ENCODE measurements at regions not wholly inside any gene's neighbourhood (a gene's known extent, or its start where the extent isn't known, plus 50 kb on each side); places are given as distances from the start of the nearest gene placed in this dataset.
"Not testable (repeated sequence)": the region's sequence is repeated elsewhere in the genome, so short reads cannot be mapped to it uniquely, and the experiment has no call there.

DNA sequence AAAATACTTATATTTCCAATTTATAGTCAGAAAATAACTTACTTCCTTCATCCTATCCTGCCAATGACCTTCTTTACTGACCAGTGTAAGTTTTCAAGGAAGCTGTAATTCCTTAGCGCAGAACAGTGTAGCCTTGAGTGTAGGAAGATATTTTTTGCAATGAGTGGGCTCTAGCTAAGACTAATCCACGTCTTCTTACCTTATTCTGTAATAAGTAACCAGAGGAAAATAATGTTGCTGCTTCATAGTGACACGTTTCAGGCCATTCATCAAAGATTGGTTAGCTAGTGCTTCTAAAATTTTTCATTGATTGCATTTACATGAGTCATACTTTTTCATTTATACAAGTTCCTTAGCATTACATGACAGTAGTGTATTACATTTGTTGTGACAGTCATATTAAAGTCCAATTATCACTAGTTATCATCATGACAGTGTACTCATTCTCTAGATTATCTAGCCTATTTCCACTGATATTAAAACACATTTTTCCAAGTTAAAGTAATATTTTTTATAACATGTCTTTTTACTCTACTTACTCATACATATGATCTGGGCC, 403.8 kb upstream of the EPHA3 start:
- DNase-seq: no peak

DNA sequence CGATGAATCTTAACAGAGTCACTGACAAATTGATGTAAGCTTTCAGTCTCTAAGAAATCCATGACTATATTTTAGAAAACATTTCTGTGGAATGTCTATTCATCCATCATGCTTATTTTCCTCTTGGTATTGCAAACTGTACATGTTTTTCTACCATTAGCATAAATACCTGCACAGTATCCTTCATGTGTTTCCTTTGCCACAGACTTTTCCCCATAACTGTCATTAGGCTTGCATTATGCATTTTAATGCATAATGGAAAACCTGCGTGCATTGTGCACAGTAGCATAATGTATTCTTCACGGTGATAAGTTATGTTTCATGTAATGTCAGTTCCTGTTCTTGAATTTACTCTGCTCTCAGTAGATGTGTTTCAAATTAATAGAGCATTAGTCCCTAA, 403.1 kb upstream of the EPHA3 start:
- no peak for DNase-seq

DNA sequence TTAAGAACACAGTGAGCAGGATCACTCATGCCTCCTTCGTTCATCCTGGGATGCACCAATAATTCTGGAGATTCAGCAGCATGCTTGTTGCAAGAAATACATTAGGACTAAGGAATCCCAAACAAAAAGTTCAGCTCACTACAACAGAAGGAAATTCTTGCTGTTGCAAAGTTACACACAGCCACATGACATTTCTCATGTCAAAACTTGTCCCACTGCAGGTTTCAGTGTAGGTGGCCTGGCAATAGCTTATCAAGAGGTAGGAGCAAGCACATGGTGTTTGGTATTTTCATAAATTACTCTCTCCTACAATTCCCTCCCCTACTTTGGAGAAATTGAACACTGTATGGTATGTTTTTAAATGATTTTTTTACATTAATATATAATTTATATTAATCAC, 399.6 kb upstream of the EPHA3 start:
- DNase-seq: no peak

DNA sequence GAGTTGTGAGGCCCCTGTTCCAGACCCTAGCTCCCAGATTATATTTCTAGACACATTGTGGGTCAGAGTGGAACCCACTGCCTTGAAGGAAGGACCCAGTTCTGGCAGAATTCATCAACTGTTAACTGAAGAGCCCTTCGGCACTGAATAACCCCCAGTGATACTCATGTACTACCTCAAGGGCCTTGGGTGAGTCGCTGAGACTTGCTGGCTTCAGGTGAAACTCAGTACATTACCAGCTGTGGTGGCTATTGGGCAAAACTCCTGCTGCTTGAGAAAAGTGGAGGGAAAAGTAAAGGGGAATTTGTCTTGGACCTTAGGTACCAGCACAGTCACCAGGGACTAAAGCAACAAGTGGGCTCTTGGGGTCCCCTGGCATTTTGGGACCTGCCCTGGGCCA, 394.9 kb upstream of the EPHA3 start:
- no peak for DNase-seq

DNA sequence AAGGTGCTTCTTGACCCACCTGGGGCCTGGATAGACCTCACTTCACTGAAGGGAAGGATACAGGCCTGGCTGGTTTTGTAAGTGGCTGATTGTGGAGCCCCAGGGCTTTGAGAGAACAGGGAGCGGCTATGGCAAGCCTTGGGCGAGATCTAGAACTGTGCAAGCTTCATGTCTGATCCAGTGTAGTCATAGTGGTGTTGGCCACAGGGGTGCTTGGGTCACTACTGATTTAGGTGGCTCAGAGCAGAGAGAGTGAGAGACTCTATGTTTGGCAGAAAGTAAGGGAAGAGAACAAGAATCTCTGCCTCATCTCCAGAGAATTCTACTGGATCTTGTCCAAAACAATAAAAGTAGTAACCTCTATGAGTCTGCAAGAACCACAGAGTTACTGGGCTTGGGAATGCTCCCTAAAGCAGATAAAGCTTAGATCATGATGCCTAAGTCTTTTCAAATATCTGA, 394.2 kb upstream of the EPHA3 start:
- peak; percentile 70 for DNase-seq

DNA sequence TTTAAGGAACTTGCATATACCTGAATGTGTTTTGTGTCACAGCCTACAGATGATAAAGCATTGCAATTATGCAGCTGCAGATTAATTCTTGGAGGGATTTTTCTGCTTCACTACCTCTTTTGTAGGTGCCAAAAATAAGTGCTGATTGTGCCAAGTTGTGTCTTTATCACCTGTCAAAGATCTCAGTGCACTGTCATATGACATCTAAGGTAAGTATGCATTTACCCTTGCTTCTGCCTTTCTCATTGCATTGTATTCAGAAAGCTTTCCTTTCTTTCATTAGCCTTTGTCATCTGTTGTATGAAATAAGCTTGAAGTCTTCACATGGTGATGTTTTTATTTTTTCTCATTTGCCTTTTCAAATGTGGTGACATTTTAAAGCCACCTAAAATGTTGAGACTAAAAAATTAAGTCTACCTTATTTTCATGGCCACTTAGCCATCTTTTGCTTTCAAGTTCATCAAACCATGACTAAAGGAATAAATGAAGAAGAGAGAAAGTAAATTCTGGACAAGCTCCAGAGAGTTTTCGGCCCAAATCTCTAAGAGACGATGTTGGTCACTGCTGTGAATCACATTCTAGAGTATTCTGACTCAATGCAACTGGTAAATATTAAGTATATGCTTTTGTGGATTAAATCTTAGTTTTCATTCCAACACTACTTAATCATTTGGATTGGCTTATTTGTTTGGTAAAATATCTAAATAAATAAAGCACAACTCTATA, 381.8 kb upstream of the EPHA3 start:
- no peak for DNase-seq

DNA sequence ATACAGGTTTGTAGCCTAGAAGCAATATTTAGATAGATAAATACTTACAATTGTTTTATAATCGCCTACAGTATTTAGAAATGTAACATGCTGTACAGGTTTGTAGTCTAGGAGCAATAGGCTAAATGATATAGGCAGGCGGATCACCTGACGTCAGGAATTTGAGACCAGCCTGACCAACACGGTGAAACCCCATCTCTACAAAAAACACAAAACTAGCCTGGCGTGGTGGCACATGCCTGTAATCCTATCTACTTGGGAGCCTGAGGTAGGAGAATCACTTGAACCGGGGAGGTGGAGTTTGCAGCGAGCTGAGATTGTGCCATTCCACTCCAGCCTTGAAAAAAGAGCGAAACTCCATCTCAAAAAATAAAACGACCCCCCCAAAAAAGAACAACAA, 375.2 kb upstream of the EPHA3 start:
- DNase-seq: no peak

DNA sequence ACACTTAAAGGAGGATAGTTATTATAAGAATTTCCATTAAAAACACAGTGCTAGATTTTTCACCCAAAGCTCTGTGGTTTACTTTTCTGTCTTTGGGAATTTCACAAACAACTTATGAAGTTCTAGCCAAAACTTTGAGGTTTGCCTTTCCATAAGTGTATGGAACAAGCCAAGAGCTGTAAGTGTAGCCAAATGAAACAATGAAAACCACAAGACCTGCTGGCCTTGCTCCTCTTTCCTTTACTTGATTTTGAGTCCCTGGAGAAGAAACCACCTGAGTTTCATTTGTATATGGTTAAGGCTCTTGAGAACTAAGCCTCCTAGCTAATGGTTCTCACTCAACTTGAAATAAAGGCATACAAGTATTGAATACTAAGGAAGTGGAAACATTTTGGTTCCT, 365.3 kb upstream of the EPHA3 start:
- no peak for DNase-seq

DNA sequence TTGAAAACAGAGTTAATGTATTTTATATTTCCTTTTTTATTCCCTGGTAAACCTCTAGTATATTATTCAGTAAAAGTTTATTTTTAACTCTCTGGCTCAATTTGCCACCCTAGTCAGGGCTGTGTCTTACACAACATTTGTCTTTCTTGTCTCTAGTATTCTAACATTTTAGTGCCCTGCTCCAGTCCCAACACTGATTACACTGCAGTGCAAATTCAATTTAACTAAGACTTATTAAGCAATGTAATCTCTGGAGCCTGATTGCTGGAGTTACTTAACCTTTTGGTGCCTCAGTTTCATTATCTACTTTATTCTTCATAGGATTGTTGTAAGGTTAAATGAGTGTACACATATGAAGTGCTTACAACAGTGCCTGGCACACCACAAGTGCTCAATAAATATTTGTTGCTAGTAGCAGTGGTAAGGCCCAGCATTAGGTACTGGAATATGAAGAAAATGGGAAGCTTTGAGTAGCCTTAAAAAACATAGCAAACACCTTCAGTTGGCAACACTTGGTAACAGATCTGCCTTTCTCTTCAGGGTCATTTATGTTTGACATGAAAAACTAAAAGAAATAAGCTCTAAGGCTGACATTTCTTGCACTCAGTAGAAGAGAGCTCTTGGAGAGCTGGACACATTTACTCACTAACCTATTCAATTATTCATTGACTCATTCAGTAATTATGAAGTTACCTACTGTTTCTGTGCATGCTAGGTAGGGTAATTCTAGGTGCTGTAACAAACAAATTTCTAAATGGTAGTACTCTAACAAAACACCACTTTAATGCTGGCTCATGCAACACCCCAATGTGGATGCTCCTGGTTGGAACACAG, 364.5 kb upstream of the EPHA3 start:
- DNase-seq: no peak

DNA sequence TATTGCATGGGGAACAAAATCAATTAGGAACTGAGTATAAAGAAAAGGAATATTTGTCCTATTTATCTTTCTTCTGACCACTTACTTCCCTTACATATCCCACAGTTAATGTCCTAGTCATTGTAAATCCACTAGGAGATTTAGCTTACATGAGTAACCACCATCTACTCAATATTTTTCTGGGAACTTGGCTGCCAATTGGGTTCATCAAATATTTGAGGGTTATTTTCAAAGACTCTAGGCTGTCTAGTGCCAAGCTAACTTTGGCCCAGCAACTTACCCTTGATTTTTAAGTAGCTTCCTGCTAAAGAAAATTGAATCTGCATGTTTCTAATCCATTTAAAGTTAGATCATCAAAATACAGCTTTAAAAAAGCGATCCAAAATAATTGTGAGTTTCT, 362.5 kb upstream of the EPHA3 start:
- DNase-seq: no peak

DNA sequence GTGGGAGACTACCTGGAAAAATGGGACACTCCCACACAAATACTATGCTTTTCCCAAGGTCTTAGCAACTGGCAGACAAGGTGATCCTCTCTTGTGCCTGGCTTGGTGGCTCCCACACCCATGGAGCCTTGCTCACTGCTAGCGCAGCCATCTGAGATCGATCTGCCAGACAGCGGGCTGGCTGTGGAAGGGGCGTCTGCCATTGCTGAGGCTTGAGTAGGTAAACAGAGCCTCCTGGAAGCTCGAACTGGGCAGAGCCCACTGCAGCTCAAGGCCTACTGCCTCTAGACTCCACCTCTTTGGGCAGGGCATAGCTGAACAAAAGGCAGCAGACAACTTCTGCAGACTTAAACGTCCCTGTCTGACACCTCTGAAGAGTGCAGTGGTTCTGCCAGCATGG, 360.3 kb upstream of the EPHA3 start:
- DNase-seq: not testable (repeated sequence)

DNA sequence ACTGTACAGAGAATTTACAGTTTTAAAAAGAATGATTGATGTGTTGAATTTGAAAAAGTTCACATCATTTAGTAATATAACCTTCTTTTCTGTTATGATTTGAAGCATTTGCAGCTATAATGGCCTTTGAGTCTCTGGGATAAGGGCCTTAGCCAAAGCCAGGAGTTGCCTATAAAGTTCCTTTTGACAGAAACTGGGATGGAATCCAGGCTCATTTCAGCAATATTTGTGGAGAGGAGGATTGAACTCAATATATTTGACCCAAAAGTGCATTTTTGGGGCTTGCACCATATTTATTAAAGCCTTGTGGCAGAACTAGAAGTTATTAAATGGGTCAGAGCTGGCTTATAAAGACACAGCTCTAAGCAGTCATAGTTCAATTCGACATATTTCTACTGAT, 348.7 kb upstream of the EPHA3 start:
- no peak for DNase-seq

DNA sequence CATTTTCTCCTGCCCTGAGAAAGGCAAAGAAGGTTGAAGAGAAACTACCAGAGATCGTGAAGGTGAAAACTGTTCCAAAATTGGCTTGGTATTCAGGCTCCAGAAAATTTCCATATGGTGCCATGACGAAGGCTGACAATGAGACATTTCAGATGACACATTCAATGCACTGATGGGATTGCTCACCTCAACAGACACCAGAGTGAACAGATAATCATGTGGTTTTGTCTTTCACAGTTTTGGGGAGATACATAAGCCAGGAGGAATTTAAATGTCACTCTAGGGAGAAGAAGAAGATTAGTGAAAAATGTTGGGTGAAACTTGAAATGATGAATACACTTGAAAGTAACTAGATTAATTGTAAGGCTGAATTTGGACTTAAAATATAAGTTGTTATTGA, 339.7 kb upstream of the EPHA3 start:
- peak; percentile 21 for DNase-seq

DNA sequence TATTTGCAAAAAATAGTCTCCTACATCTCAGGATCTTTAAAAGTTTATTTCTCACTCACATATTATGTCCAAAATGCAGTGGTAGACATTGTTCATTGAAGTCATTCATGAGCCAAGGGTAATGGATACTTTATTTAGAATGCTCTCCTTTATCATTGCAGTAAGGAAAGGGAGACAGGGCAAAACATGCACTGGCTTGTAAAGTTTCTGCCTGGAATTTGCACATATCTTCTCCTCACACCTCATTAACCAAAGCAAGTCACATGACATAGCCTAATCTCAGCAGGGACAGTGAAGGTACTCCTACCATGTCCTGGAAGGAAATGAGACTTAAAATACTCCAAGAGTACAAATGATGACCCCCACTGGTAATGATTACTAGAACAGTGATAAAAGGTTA, 333.7 kb upstream of the EPHA3 start:
- DNase-seq: no peak

DNA sequence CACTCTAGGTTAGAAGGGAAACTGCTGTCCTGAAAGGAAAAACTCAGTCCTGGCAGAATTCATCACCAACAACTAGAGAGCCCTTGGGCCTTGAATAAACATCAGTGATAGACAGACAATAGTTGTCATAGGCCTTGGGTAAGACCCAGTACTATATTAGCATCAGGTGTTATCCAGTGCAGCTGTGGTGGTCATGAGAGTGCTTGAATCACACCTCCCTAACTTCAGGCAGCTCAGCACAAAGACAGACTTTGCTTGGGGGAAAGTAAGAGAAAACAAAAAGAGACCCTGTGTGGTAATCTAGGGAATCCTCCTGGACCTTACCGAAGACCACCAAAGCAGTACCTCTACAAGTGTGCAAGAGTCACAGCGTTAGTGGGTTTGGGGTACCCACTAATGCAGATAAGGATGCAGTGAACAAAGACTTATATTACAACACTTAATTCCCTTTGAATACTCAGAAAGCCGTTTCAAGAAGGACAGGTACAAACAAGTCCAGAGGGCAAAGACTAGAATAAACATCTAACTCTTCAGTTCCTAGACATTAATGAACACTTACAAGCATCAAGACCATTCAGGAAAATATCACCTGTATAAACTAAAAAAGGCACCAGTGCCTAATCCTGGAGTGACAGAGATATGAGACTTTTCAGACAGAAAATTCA, 332.3 kb upstream of the EPHA3 start:
- no peak for DNase-seq

DNA sequence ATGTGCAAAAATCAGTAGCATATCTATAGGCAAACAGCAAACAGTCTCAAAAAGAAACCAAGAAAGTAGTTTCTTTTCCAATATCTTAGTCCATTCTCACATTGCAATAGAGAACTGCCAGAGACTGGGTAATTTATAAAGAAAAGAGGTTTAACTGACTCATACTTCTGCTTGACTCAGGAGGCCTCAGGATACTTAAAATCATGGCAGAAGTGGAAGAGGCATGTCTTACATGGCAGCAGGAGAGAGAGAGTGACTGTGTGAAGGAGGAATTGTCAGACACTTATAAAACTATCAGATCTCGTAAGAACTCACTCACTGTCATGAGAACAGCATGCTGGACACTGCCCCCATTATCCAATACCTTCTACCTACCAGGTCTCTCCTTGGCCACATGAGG, 327.9 kb upstream of the EPHA3 start:
- no peak for DNase-seq

DNA sequence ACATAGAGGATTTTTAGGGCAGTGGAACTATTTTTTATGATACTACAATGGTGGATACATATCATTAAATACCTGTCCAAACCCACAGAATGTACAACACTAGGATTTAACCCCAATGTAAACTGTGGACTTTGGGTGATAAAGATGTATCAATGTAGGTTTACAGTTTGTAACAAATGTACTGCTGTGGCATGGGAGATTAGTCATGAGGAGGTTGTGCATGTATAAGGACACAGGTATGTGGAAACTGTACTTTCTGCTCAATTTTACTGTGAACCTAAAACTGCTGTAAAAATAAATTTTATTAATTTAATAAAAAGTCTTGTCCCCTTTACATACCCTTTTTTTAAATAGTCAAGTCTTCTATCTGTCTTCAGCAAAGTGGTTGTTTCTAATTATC, 322.5 kb upstream of the EPHA3 start:
- no peak for DNase-seq

DNA sequence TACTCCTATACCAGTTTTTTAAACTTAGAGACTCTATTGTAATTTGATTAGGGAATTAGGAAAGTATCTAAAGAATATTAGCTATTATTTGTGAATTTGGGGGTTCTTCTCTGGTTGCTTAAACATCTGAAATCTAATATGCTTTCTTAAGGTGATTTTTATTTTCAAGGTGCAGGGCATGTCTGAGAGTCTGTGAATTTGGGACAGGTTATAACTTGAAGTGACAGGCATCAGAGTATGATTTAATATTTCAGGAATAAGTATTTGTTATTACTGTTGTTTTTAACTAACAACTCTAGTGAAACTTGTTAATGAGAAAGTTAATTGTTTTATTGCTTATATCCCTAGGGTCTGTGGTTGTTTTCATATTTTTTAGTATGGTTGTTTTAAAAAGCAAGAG, 321.6 kb upstream of the EPHA3 start:
- DNase-seq: no peak

DNA sequence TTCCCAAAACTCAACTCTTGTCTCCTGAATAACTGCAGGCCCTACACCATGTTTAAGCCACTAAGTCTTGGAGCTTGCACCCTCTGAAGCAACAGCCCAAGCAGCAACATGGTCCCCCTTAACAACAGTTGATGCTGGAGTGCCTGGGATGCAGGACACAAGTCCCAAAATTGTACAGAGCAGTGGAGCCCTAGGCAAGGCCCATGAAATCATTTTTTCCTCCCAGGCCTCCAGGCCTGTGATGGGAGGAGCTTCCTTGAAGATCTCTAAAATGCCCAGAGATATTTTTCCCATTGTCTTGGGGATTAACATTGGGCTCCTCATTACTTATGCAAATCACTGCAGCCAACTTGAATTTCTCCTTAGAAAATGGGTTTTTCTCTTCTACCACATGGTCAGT, 311.9 kb upstream of the EPHA3 start:
- DNase-seq: no peak

DNA sequence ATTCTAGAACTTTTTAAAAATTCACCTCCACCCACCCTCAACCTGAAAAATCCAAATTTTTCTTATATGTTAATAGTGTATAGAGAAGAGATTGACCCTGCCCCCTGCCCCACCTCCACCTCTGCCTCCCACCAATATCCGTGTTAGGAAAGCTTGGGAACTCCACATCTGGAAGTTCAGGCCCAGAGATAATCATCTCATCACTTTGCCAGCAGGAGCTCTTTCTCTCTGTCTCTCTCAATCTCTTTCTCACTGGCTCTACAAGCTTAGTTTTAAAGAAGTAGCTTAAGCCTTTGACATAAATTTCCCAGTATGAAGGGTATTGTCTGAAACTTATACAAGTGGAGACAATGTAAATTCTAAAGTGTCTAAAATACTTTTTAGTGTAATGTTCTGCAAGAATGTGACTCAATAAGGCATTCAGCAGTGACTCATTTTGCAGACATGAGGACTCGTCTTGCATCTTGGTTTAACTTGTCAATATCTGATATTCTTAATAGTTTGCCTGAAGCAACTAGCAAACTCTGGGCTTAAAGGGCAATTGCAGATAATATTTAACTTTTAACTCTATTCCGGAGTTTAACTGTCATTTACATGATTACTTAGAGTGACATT, 299.8 kb upstream of the EPHA3 start:
- peak; percentile 85 for DNase-seq

DNA sequence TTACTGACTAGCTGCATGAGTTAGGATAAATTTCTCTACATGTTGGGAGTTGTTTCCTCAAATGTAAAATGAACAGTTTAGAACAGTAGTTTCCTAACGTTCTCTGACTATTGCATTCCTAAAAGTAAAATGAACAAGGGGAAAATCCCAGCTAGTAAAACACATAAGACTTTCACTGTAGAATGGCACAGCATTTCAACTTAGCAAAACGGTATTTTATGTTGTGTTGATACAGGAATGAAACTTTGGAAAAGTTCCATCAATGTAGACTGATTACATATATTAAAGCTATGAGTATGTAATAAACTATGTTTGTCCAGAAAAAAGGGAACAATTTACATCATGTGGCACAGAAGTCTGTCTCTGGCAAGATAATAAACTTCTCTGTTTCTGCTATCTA, 297.4 kb upstream of the EPHA3 start:
- peak; percentile 60 for DNase-seq

DNA sequence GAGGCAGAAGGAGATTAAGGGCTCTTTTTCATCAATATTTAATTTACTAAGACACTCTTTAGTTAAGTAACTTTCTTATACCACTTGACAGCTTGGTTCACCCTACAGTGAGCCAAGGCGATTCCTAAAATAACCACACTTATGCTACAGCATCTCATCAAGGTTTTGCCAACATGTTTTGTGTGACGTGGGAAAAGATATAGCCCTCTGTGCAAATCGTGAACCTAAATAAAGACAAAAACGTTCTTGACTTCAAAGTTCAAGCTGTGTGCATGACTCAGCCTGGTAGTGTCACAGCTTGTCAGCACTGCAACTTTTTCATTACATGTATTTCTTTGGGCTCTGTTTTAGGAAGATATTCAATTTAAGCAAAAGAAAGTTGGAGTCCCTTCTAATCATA, 297.0 kb upstream of the EPHA3 start:
- DNase-seq: peak; percentile 50

DNA sequence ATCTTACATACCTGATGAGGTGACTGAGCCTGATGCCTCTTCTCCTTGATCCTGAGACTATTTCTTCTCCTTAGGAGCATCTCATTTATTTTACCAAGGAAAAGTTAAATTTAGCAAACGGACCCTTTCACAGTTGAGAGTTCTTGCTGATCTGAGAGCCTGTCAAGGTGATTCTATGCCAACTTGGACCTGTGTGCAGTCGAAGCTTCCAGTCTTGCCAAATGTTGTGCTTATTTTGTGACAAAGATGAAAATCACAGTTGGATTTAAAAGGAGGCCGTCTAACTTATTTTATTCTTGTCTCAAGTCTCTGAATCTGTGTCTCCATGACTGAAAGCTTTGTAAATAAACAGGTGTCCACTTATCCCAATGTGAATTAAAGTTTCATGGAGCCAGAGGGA, 296.3 kb upstream of the EPHA3 start:
- DNase-seq: no peak
